Endothelial cell of hepatic sinusoid (primary cell): ENCODE measurements at regions not wholly inside any gene's neighbourhood (a gene's known extent, or its start where the extent isn't known, plus 50 kb on each side); places are given as distances from the start of the nearest gene placed in this dataset.

Experiments
- in situ Hi-C: cut with HindIII; loops from 2 replicates; pipeline ENCODE4 v1.10.0; 2017; ENCODE audit warnings: low sequenced_read_pairs

DNA sequence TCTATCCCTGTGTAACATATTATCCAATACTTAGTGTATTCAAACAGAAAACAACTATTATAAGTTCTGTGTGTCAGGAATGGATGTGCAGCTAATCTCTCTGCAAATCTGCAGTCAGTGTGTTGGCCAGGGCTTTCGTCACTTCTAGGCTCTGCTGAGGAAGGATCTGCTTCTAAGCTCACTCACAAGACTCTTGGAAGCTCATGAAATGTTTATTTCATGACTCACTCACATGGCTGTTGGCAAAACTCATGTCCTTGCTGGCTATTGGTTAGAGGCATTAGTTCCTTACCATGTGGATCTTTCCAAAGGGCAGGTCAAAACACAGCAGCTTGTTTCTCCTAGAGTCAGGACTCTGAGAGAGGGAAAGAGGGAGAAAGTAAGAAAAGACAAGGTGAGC is 367.4 kb upstream of the SMARCA2 start:
- in situ Hi-C loops = loop anchor here (5.0 kb wide), 1 partner anchor 40 kb away; no protein-coding TSS in a partner anchor

- in situ Hi-C loops = no loop called here
These were observed 361.9 kb upstream of the SMARCA2 start for GRCh38 chr9:1653282-1653681.

- in situ Hi-C loops = no loop called here
These were observed 356.3 kb upstream of the SMARCA2 start for GRCh38 chr9:1658661-1659362.

GRCh38 chr9:1659363-1659690 is 355.8 kb upstream of the SMARCA2 start:
- in situ Hi-C loops = no loop called here

- in situ Hi-C loops = no loop called here
These were observed 346.7 kb upstream of the SMARCA2 start for GRCh38 chr9:1668441-1668840.

GRCh38 chr9:1673300-1673699 is 341.8 kb upstream of the SMARCA2 start:
- in situ Hi-C loops = no loop called here

DNA sequence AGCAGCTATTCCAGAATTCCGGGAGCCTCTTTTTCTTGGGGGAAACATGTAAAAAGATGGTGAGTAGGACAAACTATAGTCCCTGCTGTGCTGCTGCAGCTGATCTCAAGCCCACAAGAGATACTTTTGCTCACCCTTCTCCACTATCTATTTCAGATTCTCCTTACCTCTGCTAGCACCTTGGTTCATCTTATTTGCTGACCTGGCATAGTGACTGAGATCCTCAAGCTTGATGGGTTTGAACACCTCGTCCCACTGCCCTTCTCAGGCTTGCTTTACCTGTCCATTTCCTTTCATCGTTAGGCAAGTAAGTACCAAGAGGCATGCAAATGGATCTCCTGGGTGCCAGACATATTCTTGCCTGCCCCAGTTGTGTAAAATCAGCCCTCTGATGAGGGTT is 338.4 kb upstream of the SMARCA2 start:
- in situ Hi-C loops = no loop called here

- in situ Hi-C loops = no loop called here
These were observed 331.2 kb upstream of the SMARCA2 start for GRCh38 chr9:1683951-1684350.

- in situ Hi-C loops = no loop called here
These were observed 316.2 kb upstream of the SMARCA2 start for GRCh38 chr9:1698991-1699390.

DNA sequence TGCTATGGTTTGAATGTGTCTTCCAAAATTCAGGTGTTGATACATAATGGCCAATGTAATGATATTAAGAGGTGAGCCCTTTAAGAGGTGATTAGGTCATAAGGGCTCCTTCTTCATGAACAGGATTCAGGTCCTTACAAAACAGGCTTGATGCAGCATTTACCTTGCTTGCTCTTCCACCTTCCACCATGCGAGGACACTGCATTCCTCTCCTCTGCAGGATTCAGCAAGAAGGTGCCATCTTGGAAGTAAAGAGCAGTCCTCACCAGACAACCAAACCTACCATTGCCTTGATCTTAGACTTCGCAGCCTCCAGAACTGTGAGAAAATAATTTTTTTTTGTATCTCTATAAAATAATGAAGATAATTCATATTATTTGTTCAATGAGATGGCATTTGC is 314.0 kb upstream of the SMARCA2 start:
- in situ Hi-C loops = no loop called here

- in situ Hi-C loops = no loop called here
These were observed 312.4 kb upstream of the SMARCA2 start for GRCh38 chr9:1702701-1703100.

GRCh38 chr9:1707291-1707690 is 307.9 kb upstream of the SMARCA2 start:
- in situ Hi-C loops = no loop called here

DNA sequence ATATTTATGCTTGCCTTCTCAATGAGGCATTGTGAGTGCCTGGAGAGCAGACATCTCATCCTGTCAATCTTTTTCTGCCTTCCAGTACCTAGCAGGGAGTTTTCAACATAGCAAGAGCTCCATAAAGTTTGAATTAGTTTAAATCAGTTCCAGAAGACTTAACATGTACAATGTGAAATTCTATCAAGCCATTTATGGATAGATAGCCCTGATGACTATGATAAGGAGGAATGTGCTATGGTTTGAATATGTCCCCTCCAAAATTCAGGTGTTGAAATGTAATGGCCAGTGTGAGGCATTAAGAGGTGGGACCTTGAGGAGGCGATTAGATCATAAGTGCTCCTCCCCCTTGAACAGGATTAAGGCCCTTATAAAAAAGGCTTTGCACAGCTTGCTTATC is 306.9 kb upstream of the SMARCA2 start:
- in situ Hi-C loops = no loop called here

- in situ Hi-C loops = no loop called here
These were observed 305.8 kb upstream of the SMARCA2 start for GRCh38 chr9:1709347-1709746.

GRCh38 chr9:1712861-1713450 is 302.2 kb upstream of the SMARCA2 start:
- in situ Hi-C loops = no loop called here

- in situ Hi-C loops = no loop called here
These were observed 301.3 kb upstream of the SMARCA2 start for GRCh38 chr9:1713841-1714240.

- in situ Hi-C loops = no loop called here
These were observed 297.3 kb upstream of the SMARCA2 start for GRCh38 chr9:1717882-1718281.

GRCh38 chr9:1718836-1719235 is 296.3 kb upstream of the SMARCA2 start:
- in situ Hi-C loops = no loop called here

- in situ Hi-C loops = no loop called here
These were observed 294.0 kb upstream of the SMARCA2 start for GRCh38 chr9:1721196-1721595.

- in situ Hi-C loops = no loop called here
These were observed 292.7 kb upstream of the SMARCA2 start for GRCh38 chr9:1722404-1722803.

DNA sequence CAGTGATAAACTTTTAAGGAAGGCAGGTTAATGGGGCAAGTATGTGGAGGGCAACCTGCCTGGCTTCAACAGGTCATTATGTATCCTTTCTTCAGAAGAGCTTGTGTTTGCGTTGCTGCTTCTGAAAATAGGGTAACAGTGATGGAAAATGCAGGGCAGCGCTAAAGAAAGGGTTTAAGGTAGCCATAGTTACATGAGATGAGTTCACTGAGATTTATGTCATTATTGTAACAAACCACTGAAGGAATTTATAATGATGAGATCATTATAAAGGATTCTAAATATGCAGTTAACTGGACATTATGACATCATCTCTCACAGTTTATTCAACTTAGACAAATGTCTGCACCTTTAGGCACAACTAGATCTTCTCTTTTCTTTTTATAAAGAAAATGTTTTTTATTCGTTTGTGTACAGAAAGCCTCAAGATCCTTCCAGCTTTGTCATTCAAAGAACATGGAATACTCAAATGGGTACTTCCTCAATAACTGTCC is 291.6 kb upstream of the SMARCA2 start:
- in situ Hi-C loops = no loop called here

GRCh38 chr9:1726993-1727759 is 288.0 kb upstream of the SMARCA2 start:
- in situ Hi-C loops = no loop called here
